ENCODE measurements at regions not wholly inside any gene's neighbourhood (a gene's known extent, or its start where the extent isn't known, plus 50 kb on each side); places are given as distances from the start of the nearest gene placed in this dataset.

GRCh38 chr4:138561906-138562305 lies 319.8 kb upstream of the SLC7A11 start:
- no peaks in the 10 kb centered on the region for H3K79me2 ChIP-seq (ENCODE audit: control insufficient read depth, low read length)
- H3K9me3 ChIP-seq (ENCODE audit: control insufficient read depth, insufficient read depth, low read length), result no peaks in the 10 kb centered on the region
- H3K4me3 ChIP-seq (ENCODE audit: low read length), result no peak overlapping the region
- no peak for TF ChIP-seq EZH2phosphoT487 (IDR thresholded peaks at IDR 0.05; ENCODE audit: borderline replicate concordance, low read length)
- TF ChIP-seq CTCF (IDR thresholded peaks at IDR 0.05; ENCODE audit: low read depth, low read length, poor library complexity, severe bottlenecking), result no peak
- H3K4me2 ChIP-seq (ENCODE audit: low read length), result no peak overlapping the region
- H3K27me3 ChIP-seq (ENCODE audit: control insufficient read depth, low read length), result no peaks in the 10 kb centered on the region
- H3K4me1 ChIP-seq (ENCODE audit: control insufficient read depth, low read length), result no peaks in the 10 kb centered on the region
- H4K20me1 ChIP-seq (ENCODE audit: control insufficient read depth, insufficient read depth, low read depth, low read length), result no peaks in the 10 kb centered on the region
- no peak overlapping the region for H3K27ac ChIP-seq (ENCODE audit: low read depth, low read length)
- H3F3A ChIP-seq (ENCODE audit: control insufficient read depth, insufficient read depth), result no peaks in the 10 kb centered on the region
- H3K36me3 ChIP-seq (ENCODE audit: control insufficient read depth, low read length), result no peaks in the 10 kb centered on the region
- no peaks in the 10 kb centered on the region for H3K9me2 ChIP-seq (replicated peaks; ENCODE audit: control insufficient read depth, low read length)

GRCh38 chr4:138561276-138561880 lies 319.2 kb upstream of the SLC7A11 start:
- no peak overlapping the region for H3K4me3 ChIP-seq (ENCODE audit: low read length)
- H3F3A ChIP-seq (ENCODE audit: control insufficient read depth, insufficient read depth), result no peaks in the 10 kb centered on the region
- no peaks in the 10 kb centered on the region for H3K79me2 ChIP-seq (ENCODE audit: control insufficient read depth, low read length)
- H3K36me3 ChIP-seq (ENCODE audit: control insufficient read depth, low read length), result no peaks in the 10 kb centered on the region
- H3K27ac ChIP-seq (ENCODE audit: low read depth, low read length), result no peak overlapping the region
- H3K27me3 ChIP-seq (ENCODE audit: control insufficient read depth, low read length), result no peaks in the 10 kb centered on the region
- H3K9me3 ChIP-seq (ENCODE audit: control insufficient read depth, insufficient read depth, low read length), result no peaks in the 10 kb centered on the region
- no peaks in the 10 kb centered on the region for H4K20me1 ChIP-seq (ENCODE audit: control insufficient read depth, insufficient read depth, low read depth, low read length)
- no peak for TF ChIP-seq CTCF (IDR thresholded peaks at IDR 0.05; ENCODE audit: low read depth, low read length, poor library complexity, severe bottlenecking)
- TF ChIP-seq EZH2phosphoT487 (IDR thresholded peaks at IDR 0.05; ENCODE audit: borderline replicate concordance, low read length), result no peak
- H3K4me2 ChIP-seq (ENCODE audit: low read length), result no peak overlapping the region
- no peaks in the 10 kb centered on the region for H3K9me2 ChIP-seq (replicated peaks; ENCODE audit: control insufficient read depth, low read length)
- no peaks in the 10 kb centered on the region for H3K4me1 ChIP-seq (ENCODE audit: control insufficient read depth, low read length)

- Histone ChIP-seq H3K79me2 (ENCODE audit: control insufficient read depth, low read length) (no peaks in the 10 kb centered on the region), H3K9me3 (ENCODE audit: control insufficient read depth, insufficient read depth, low read length) (no peaks in the 10 kb centered on the region), H3K9me2 (replicated peaks; ENCODE audit: control insufficient read depth, low read length) (no peaks in the 10 kb centered on the region), H3K4me1 (ENCODE audit: control insufficient read depth, low read length) (no peaks in the 10 kb centered on the region), H3F3A (ENCODE audit: control insufficient read depth, insufficient read depth) (no peaks in the 10 kb centered on the region), H3K27ac (ENCODE audit: low read depth, low read length) (no peak overlapping the region), H3K4me2 (ENCODE audit: low read length) (no peak overlapping the region), H3K36me3 (ENCODE audit: control insufficient read depth, low read length) (no peaks in the 10 kb centered on the region), H3K4me3 (ENCODE audit: low read length) (no peak overlapping the region), H4K20me1 (ENCODE audit: control insufficient read depth, insufficient read depth, low read depth, low read length) (no peaks in the 10 kb centered on the region), H3K27me3 (ENCODE audit: control insufficient read depth, low read length) (no peaks in the 10 kb centered on the region)
- TF ChIP-seq CTCF (IDR thresholded peaks at IDR 0.05; ENCODE audit: low read depth, low read length, poor library complexity, severe bottlenecking), result no peak
- TF ChIP-seq EZH2phosphoT487 (IDR thresholded peaks at IDR 0.05; ENCODE audit: borderline replicate concordance, low read length), result no peak
These were observed 318.3 kb upstream of the SLC7A11 start for GRCh38 chr4:138560448-138560847.

Measured in DOHH2 (cell line).